ENCODE measurements at regions not wholly inside any gene's neighbourhood (a gene's known extent, or its start where the extent isn't known, plus 50 kb on each side); places are given as distances from the start of the nearest gene placed in this dataset.

- no peak for FAIRE-seq
- intact Hi-C loops (cut with micrococcal nuclease; ENCODE audit: unreplicated experiment) (no loop called here), in situ Hi-C loops (cut with MboI) (loop anchor here (10.0 kb wide), 2 partner anchors 1391 to 1481 kb away; no protein-coding TSS in a partner anchor)
- Histone ChIP-seq H3K4me1 (ENCODE audit: control insufficient read depth, insufficient read depth, low read length) (no peaks in the 10 kb centered on the region), H3K27me3 (replicated peaks in 1 of 2; ENCODE audit: control insufficient read depth in 2 of 2, insufficient read depth in 2 of 2, low read length in 1 of 2) (no peaks in the 10 kb centered on the region; a peak in 1 of 4 replicates), H3K4me2 (ENCODE audit: control insufficient read depth, insufficient read depth) (no peak overlapping the region), H4K20me1 (ENCODE audit: control insufficient read depth, insufficient read depth) (no peaks in the 10 kb centered on the region), H3K79me2 (ENCODE audit: control insufficient read depth, insufficient read depth, low read length) (no peaks in the 10 kb centered on the region), H3K27ac (ENCODE audit: control insufficient read depth, insufficient read depth) (no peak overlapping the region), H3K9me3 (replicated peaks; ENCODE audit: control insufficient read depth, insufficient read depth, low read length) (no peaks in the 10 kb centered on the region), H3K4me3 (no peak overlapping the region), H3K36me3 (ENCODE audit: control insufficient read depth in 2 of 2, insufficient read depth in 2 of 2, low read length in 1 of 2) (no peaks in the 10 kb centered on the region), H3K9ac (ENCODE audit: control insufficient read depth, insufficient read depth, low read length) (no peak overlapping the region), H2AFZ (ENCODE audit: control insufficient read depth, low read depth, low read length) (no peak overlapping the region)
- WGBS (ENCODE audit: insufficient coverage, insufficient replicate concordance, low lambda C conversion rate, missing lambda C conversion rate) = 78% methylated on average over 9 of the region's 9 CpGs
- SMC1A ChIA-PET (ENCODE audit: uncharacterized antibody, unreplicated experiment) = interaction anchor here (0.7 kb wide), 1 partner anchor 380 kb away, joined by 5 read pairs; no protein-coding TSS in a partner anchor
- no TSS peak for BruUV-seq (replicated peaks)
- RAD21 ChIA-PET (ENCODE audit: unreplicated experiment) = interaction anchor here (0.5 kb wide), 1 partner anchor 34 kb away, joined by 3 read pairs; no protein-coding TSS in a partner anchor
- POLR2A ChIA-PET = no interaction called here
- no peak for DNase-seq (ENCODE audit: low read depth, low spot score)
- no peak for ATAC-seq
- CTCF ChIA-PET = interaction anchor here (0.6 to 2.1 kb wide), 4 partner anchors 23 to 140 kb away, joined by 3 to 7 read pairs (median 3); no protein-coding TSS in a partner anchor
- TF ChIP-seq MEF2A (IDR thresholded peaks at IDR 0.05; ENCODE audit: insufficient read depth, low read depth, low read length) (no peak), E4F1 (IDR thresholded peaks at IDR 0.05; ENCODE audit: borderline replicate concordance, partially characterized antibody) (no peak), IRF3 (IDR thresholded peaks at IDR 0.05) (no peak), ZBTB40 (IDR thresholded peaks at IDR 0.05; ENCODE audit: borderline replicate concordance) (no peak), ZNF592 (IDR thresholded peaks at IDR 0.05) (no peak), SMC3 (IDR thresholded peaks at IDR 0.05; ENCODE audit: borderline replicate concordance, low read length) (no peak), E2F4 (IDR thresholded peaks at IDR 0.05; ENCODE audit: low read depth, low read length) (no peak)
Observed at GRCh38 chr13:75226092-75226491, 255.9 kb downstream of the TBC1D4 start.
